ENCODE measurements at regions not wholly inside any gene's neighbourhood (a gene's known extent, or its start where the extent isn't known, plus 50 kb on each side); places are given as distances from the start of the nearest gene placed in this dataset.
"Not testable (repeated sequence)": the region's sequence is repeated elsewhere in the genome, so short reads cannot be mapped to it uniquely, and the experiment has no call there.

DNA sequence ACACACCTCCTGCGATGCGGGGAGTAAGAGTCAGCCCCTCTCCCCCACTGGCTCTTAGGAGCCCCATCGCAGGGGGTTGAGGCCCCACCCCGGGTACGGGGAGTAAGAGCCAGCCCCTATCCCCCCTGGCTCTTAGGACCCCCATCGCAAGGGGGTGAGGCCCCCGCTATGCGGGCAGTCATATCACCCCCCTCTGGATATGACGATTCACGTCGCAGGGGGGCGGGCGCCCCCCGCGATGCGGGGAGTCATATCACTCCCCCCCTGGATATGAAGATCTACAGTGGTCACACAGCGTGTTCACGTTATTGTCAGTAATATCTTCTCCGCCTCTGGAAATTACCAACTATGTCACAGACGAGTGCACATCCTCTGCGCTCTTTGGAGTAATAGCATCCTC is 61.1 kb downstream of the DEFB131A start:
- TF ChIP-seq EZH2phosphoT487, CTCF (IDR thresholded peaks at IDR 0.05; ENCODE audit: low read length): not testable (repeated sequence)

Data from MM.1S (cell line).